Stimulated activated CD4-positive, alpha-beta T cell treated with anti-CD3 and anti-CD28 coated beads, Interleukin-1b, Interleukin-23, amount 100 ng/mL, for 48 hours (primary cell): ENCODE measurements at regions not wholly inside any gene's neighbourhood (a gene's known extent, or its start where the extent isn't known, plus 50 kb on each side); places are given as distances from the start of the nearest gene placed in this dataset.

ENCODE experiments used
- DNase-seq: peaks from one replicate; pipeline ENCODE4 v3.0.0-alpha.2; 2020

DNA sequence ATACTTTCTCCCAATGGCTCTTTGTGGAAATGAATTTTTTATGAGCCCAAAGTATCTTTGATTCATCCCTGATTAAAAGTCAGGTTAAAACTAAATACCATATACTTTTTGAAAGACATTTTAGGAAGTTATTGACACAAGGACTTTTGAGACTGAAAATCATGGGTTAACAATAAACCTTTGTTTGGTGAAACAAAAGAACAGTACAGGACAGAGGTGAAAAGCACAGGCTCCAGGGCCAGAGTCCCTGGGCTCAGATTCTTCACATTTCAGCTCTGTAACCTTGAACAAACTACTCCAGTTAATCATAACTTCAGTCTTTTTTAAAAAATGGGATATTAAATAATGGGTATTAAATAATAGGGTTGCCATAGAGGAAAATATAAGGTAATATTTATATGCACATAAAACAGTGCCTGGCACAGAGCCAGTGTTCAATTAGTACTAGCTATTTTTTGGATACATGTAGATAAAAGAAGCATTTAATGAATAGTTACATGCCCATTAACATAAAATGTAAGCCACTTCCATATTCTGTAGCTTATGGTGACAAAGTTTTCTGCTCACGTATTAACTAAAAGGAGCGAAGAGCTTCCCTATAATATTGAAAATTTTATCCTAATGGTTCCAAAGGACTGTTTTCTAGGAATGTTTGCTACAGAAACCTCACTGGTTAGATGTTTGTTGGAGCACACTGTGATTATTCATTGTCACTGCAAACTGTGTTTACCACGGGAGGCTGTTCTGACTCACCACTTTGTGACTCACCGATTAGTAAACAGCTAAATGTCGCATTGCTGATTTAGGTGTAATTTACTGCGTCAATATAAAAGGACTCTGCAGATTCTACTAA, 255.4 kb downstream of the DAD1 start:
- DNase-seq = no peak

DNA sequence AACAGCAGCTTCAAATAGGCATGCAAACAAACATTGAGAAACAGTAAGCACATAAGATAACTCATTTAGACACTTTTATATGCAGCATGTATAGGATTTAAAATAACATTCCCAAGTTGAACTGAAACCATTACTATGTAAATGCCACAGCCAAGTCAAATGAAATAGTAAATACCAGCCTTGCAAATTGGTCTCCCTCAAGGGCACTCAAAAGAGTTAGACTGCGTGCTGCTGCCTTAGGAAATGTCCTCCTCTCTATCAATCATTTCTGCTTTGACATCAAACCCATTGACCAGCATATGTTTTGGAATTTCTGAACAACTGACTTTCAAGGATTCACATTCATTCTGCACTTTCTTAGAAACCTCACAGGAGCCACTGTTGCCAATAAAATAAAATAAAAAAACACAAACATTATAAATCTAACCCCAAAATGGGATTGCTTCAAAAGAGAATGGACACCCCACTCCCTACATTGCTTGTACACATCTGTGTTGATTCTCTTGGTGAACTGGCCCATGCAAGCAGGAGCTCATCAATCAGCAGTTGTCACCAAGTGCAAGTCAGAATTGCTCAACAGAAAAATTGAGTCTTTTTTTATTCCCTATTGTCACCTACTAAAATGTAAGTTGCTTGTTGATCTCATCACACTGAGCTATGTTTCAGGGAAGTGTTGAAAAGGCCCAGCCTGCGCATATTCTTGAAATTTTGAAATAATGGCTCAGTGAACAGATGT, 256.2 kb downstream of the DAD1 start:
- DNase-seq = no peak

DNA sequence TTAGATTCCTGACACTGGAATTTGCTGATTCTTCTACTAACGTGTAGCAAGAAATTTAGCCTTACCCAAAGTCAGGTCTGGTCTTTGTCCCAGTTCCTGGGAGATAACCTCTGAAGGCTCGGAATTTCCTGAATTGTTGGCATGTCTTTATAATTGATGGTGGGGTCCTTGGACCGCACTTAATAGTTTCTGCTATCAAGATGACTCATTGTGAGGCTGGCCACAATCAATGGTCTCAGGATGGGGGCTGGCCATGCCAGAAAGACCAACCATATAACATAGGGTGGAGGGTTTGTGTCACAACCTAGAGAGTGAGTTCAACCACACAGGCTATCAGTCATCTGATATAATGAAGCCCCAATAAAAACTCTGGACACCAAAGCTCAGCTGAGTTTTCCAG, 259.7 kb downstream of the DAD1 start:
- no peak for DNase-seq

DNA sequence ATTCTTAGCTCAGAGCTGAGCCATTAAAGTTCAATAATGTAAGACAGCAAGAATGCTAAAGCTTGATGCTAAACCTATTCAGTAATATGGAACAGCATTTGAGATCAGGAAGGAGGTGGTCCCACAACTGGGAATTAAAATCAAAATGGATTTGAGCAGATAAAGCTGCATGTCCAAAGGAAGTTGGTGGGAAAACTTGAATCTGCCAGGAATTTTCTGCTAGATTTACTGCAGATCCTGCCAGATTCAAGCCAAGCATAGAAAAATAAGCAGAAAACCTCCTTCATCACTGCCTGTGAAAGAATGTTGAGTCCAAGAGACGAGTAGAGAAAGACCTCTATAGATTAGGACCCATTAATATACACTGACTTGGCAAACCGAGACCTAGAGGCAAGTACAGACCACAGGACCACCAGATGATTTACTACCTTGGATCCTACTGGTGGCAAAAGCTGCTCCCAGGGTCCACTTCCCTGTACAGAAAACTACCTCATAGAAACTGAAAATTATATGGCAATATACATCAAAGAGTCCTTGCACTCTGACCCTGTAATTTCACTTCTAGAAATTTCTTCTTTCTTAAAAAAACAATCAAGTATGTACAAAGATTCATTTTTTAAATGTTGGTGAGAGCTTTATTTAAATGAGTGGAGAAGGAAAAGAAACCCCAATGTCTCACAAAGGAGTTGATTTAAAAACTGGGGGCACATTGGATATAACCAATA, 263.2 kb downstream of the DAD1 start:
- no peak for DNase-seq

DNA sequence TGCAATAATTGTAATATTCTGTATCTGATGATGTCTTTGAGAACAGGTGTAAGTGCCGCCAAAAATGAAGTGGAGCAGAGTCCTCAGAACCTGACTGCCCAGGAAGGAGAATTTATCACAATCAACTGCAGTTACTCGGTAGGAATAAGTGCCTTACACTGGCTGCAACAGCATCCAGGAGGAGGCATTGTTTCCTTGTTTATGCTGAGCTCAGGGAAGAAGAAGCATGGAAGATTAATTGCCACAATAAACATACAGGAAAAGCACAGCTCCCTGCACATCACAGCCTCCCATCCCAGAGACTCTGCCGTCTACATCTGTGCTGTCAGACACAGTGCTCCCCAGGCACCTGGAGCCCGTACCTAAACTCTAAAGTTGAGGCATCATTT, 268.7 kb downstream of the DAD1 start:
- DNase-seq = no peak

DNA sequence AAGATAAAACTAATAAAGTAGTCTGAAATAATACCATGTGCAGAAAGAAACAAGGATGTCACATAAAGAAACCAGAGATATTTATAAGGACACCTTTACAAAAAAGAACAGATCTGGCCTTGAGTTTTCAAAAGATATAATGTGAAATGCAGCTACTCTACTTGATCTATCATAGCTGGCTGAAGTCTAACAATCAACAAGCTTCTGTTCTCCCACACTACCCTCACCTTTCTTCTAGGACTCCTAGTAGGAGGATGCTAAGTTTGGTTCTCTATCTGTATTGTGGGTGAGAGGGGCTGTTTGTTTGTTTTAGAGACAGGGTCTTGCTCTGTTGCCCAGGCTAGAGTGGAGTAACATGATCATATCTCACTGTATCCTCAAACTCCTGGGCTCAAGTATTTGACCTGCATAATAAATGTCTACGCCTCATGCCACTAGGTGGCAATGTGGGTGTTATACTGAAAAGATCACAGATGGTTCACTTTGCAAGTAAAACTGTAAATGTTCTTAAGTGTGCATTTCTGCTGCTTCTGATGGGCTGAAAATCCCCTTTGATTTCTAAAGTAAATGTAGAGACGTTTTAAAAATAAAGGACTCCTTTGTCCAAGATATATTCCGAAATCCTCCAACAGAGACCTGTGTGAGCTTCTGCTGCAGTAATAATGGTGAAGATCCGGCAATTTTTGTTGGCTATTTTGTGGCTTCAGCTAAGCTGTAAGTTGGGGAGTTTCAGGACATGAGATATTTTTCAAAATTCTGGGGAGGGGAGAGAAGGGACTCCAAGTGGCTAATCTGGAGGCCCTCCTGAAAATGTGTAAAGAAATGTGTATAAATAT, 269.3 kb downstream of the DAD1 start:
- no peak for DNase-seq

DNA sequence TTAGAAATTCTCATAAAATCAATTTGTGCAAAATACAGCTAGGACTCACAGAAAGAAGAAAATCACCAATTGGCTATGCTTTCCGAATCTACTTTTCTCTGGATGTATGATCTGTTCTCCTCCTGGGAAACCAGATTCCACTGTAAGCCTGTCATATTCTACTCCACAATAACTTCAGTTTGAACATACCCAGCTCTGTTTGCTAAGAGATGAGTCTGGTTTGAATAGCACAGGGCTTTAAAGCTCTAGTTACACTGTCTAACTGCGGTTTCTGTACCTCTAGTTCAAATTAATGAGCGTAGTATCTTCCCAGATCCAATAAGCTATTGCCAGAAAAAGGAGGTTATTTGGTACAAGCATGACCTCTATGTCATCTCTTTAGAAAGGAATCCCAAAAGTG, 270.1 kb downstream of the DAD1 start:
- no peak for DNase-seq

DNA sequence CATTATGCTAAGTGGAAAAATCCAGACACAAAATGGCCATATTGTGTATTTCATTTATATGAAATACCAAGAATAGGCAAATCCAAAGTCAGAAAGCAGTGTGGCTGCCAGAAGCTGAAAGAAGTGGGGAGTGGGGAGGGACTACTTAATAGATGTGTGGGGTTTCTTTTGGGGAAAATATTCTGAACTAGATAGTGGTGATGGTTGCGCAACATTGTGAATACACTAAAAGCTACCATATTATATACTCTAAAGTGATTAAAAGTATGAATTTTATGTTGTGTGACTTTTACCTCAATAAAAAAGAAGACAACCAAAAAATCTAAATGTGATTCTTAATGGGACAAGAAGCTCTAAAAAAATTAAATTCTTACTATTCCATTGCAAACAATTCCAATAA, 272.6 kb downstream of the DAD1 start:
- DNase-seq = no peak

DNA sequence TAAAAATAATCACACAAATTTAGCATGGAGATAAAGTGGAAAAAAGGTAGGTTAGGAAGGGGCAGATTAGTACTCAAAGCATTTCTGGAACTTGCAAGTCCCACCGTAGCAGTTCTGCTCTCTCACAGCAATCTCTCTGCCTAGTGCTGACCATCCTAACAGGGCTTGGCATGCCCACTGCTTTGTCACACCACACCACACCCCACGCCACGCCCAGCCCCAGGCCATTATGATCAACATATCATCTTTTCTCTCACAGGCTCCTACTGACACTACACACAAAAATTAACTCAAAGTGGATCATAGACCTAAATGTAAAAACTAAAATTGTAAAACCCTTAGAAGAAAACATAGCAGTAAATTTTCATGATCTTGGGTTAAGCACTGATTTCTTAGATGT, 273.7 kb downstream of the DAD1 start:
- DNase-seq = no peak

DNA sequence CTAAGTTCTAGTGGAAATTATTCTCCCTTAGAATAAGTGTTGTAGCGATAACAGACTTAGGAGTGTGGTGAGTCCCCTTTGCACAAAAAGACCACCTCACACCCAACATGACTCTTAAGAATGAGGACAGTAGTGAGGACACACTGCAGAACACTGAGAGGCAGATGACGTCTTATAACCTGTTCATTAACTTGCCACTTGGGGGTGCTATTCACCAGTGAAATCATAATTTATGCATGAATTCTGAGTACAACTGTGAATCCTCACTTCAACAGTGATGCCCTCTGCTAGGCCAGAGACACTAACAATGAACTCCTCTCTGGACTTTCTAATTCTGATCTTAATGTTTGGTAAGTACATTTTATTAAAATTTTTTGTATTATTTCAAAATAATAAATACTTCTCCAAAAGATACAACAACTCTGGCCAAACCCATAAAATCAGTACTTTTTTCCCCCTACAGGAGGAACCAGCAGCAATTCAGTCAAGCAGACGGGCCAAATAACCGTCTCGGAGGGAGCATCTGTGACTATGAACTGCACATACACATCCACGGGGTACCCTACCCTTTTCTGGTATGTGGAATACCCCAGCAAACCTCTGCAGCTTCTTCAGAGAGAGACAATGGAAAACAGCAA, 274.7 kb downstream of the DAD1 start:
- DNase-seq = no peak

DNA sequence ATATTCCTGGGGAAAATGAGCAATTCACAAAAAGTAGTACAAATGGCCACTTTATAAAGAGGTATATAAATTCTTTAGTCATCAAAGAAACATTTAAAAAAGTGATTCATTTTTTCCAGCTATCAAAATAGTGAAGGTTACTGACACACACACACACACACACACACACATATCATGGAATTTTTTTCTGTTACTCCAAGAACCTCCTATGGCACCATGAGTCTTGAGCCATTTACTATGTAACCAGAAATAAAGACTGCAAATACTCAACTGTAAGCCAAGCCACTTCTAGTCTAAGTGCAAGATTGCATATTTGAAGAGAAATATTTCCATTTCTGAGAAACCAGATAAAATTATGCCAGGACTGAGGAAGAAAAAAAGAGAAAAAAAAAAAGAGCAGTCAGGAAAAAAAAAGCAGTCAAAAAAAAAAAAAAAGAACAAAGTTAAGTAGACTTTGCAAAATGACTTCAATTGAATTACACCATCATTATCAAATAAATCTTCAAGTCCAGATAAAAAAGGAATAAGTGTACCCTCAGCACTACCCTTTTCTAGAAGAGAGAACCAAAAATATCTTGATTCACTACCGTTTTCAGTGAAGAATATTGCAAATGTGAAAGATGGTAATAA, 275.7 kb downstream of the DAD1 start:
- no peak for DNase-seq

DNA sequence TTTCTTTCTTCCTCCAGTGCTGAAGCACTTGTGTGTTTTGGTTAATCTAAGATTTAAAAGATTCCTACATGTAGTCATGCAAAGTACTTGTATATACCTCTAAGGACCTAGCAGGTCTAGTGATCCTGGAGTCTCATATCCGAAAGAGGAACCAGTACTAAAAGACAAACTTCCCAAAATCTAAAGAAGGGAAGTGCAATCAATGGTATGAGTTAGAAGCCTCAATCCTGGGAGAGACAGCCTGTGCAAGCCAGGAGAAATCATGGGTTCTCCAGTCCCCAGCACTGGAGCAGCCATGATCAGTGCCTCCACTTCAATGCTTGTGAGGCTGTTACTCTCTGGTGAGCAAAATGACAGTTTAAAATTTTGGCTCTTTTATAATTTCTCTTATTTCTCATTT, 277.4 kb downstream of the DAD1 start:
- DNase-seq = no peak

DNA sequence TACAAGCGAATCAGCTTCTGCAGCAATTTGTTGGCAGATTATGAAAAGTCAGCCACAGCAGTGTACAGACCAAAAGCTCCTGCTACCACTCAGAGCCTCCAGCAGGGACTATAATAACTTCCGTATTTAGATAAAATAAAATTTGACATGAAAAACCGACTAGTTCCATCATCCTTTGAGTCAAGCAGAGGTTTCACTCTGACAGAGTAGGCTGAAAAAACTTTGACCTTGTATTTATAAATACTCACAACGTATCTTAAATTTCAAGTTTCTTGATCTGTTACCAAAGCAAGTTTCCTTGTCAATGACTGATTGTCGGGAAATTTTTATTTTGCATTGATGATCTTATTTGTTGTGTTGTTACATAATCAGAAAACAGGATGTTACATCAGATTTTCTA, 283.4 kb downstream of the DAD1 start:
- DNase-seq = no peak

DNA sequence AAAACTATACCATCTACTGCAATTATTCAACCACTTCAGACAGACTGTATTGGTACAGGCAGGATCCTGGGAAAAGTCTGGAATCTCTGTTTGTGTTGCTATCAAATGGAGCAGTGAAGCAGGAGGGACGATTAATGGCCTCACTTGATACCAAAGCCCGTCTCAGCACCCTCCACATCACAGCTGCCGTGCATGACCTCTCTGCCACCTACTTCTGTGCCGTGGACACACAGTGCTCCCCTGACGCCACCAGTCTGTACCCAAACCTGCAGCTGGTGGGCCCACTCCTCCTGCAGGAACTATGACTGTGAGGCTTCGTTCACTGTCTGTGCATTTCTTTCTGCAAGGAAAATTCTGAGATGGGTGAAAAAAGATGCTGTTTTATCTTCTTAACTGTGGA, 284.7 kb downstream of the DAD1 start:
- no peak for DNase-seq

DNA sequence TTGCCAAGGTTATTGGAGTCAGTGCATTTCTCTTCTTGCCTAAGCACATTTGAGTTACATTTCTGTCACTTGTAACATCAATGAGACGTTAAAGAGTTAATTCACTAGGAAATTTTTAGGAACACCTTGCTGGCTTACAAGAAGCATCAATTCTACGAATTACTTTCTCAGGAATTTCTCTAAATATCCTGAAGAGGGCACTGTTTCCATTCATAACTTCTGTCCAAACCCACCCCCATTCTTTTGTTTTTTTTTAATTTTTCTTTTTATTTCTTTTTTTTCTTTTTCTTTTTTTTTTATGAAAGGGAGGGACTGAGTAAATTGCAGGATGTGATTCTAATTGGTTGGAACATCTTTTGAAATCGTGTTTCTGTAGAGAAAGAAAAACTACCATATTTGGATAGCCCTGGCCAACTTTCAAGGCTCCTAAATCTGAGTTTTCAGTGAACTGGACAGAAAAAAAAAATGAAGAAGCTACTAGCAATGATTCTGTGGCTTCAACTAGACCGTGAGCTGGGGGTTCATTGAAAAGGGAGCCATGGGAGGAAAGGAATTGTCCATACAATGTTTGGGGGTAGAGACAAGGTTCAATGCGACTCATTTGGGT, 285.3 kb downstream of the DAD1 start:
- DNase-seq = no peak

DNA sequence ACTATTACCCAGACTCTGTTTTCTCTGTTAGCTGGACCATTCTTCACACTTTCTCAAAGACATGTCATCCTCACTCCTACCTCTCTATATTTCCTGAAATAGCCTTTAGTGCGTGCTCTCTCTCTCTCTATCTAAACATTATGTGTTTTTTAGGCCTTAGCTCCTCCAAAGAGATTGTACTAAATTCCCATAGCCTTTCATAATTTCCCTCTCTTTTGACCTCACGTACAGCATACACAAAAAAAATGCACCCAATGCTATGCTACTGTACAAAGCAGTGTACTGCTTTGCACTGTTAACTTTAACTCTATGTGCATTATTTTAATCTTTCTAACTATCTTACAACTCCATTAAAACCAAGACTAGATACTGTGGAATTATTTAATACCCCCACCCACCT, 288.4 kb downstream of the DAD1 start:
- no peak for DNase-seq

DNA sequence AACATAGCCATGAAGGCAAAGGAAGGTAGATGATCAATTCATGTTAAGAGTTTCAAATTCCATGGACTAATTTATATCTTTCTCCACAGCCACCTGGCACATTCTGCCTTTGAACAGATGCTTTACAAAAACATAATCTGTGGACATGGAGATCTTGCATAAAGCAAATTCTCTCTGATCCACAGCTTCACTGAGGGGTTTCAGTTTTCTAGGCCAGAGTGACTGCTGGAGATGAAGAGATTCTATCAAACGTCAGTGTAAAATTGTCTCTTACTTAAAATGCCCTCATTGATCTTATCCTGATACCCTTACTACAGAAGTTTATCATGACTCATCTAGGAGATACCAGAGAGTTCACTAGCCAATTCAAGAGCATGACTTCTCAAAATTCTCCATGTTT, 291.6 kb downstream of the DAD1 start:
- DNase-seq = no peak

DNA sequence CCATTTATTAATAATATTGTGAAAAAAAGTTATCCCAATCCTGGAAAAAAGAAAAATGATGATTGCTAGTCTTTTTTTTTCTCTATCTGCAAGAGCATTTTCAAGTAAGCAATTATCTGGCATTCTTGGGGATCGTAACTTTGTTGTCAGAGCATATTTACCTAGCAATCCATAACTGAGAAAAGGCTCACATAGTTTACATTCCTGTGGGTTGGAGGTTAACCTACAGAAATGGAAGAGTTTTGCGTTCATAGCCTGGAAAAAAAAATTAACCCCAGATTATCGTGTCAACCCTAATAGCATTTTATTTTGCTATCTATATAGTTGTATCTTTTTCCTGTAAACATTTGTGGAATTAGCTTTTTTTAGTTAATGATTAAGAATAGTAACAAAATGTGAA, 292.3 kb downstream of the DAD1 start:
- no peak for DNase-seq

DNA sequence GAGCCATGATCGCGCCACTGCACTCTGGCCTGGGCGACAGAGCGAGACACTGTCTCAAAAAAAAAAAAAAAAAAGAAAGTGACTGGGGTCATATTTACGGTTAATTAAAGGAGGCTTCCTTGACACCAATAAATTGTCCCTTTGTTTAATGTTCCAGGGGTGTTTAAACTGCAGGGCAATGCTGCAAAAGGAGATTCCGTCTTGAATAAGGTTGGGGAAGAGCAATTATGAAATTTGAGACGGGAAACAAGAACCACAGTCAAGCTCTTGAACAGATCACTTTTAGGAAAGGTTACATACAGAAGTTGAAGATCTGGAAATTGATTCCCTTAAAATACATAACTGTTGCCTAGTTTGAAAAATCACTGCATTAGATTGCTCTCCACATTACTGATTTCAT, 292.9 kb downstream of the DAD1 start:
- DNase-seq = no peak

DNA sequence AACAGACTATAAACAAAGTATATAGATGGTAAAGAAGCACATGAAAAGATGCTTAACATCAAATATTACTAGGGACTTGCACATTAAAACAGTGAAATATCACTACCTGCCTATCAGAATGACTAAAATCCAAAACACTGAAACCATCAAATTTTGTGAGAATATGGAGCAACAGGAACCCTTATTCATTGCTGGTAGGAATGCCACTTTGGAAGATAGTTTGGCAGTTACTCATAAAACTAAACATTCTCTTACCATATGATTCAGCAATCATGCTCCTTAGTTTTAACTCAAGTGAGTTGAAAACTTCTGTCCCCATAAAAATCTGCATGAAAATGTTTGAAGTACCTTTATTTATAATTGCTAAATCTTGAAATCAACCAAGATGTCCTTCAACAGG, 297.6 kb downstream of the DAD1 start:
- DNase-seq = no peak

DNA sequence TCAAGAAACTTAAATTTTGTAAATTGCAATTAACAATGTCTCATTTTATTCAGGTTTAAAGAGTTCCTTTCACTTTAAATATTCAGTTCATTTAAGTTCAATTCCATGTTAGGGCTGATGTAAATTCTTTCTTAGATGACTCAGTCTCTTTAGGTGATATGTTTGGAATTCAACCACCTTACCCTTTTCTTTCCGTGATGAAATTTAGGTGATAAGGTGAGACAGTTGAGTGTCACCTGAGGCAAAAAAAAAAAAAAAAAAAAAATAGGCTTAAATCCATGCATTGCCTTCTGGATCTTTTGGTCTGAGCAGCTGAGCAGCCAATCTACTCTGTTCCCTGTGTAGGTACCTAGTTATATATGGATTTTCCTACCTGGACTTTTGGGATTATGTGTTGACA, 299.5 kb downstream of the DAD1 start:
- DNase-seq = no peak

DNA sequence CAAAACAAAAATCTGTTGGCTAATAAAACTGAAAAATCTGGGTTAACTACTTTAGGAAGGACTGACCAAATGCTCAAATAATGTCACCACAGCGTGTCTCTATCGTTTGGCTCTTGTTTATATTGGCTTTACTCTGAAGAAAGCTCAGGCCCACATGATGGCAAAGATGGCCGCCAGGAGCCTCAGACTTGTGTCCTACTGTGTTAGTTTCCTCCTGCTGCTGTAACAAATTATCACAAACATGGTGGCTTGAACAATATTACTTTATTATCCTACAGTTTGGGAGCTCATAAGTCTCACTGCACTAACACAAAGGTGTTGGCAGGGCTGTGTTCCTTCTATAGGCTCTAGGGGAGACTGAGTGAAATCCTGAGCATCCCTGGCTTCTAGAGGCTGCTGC, 303.0 kb downstream of the DAD1 start:
- DNase-seq = no peak
